ENCODE measurements at regions not wholly inside any gene's neighbourhood (a gene's known extent, or its start where the extent isn't known, plus 50 kb on each side); places are given as distances from the start of the nearest gene placed in this dataset.

DNA sequence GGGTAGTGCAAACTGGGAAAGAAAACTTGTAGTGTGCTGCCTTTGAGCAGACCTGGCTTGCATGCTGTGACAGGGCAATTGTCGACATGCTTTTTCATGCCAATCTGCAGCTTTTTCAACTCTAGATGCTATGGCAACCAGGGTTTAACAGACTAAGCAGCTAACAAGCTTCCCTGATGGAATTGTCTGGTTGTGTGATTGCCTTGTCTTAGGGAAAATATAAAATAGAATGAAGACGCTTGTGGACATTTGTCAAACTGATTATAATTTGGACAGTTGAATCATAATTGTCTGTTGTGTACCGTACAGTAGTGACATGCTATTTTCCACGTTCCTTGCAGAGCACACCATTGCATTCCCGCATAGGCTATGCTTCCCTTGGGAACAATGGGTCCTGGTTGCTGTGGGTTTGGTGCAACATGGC lies 113.0 kb downstream of the FOXG1 start:
- TF ChIP-seq POLR2A (IDR thresholded peaks at IDR 0.05; ENCODE audit: low read length) (no peak), GATA1 (IDR thresholded peaks at IDR 0.05; ENCODE audit: low read depth, low read length) (no peak)
